H9 (cell line): ENCODE measurements at regions not wholly inside any gene's neighbourhood (a gene's known extent, or its start where the extent isn't known, plus 50 kb on each side); places are given as distances from the start of the nearest gene placed in this dataset.
"Not testable (repeated sequence)": the region's sequence is repeated elsewhere in the genome, so short reads cannot be mapped to it uniquely, and the experiment has no call there.

Source experiments
- DNase-seq: peaks from one replicate; pipeline ENCODE4 v3.0.0-alpha.2; 2017
- H2AFZ ChIP-seq: one replicate; pipeline ENCODE4 v1.6.1; 2013; ENCODE audit warnings: mild to moderate bottlenecking, low read length, control low read depth, moderate library complexity
- H2AK5ac ChIP-seq: 2 replicates; pipeline ENCODE4 v1.6.1; 2013; ENCODE audit warnings: low read length, control low read depth, mixed read lengths; ENCODE audit not compliant: insufficient read length
- H2BK120ac ChIP-seq: one replicate; pipeline ENCODE4 v1.6.1; 2013; ENCODE audit warnings: low read depth, mild to moderate bottlenecking, low read length, control low read depth, inconsistent platforms; ENCODE audit not compliant: poor library complexity, severe bottlenecking
- H2BK12ac ChIP-seq: 2 replicates; pipeline ENCODE4 v1.6.1; 2013; ENCODE audit warnings: low read length, control low read depth, mixed read lengths, low read depth; ENCODE audit not compliant: insufficient read length
- H2BK15ac ChIP-seq: 2 replicates; pipeline ENCODE4 v1.6.1; 2013; ENCODE audit warnings: low read depth, low read length, control low read depth
- H2BK20ac ChIP-seq: one replicate; pipeline ENCODE4 v1.6.1; 2013; ENCODE audit warnings: low read depth, mild to moderate bottlenecking, low read length, control low read depth, inconsistent platforms; ENCODE audit not compliant: poor library complexity, severe bottlenecking
- H2BK5ac ChIP-seq: 2 replicates; pipeline ENCODE4 v1.6.1; 2013; ENCODE audit warnings: low read length, control low read depth, mixed read lengths; ENCODE audit not compliant: insufficient read length
- H3K14ac ChIP-seq: 2 replicates; pipeline ENCODE4 v1.6.1; 2013; ENCODE audit warnings: low read length, control low read depth; ENCODE audit not compliant: insufficient read depth
- H3K18ac ChIP-seq: 2 replicates; pipeline ENCODE4 v1.6.1; 2013; ENCODE audit warnings: low read depth, mild to moderate bottlenecking, mixed read lengths, low read length, control low read depth; ENCODE audit not compliant: insufficient read length
- H3K23ac ChIP-seq: 2 replicates; pipeline ENCODE4 v1.6.1; 2013; ENCODE audit warnings: low read length, control low read depth, mixed read lengths, low read depth; ENCODE audit not compliant: insufficient read length
- H3K23me2 ChIP-seq: 2 replicates; pipeline ENCODE4 v1.6.1; 2013; ENCODE audit warnings: low read depth, mild to moderate bottlenecking, mixed read lengths, low read length, control low read depth; ENCODE audit not compliant: insufficient read length, poor library complexity, severe bottlenecking
- H3K27ac ChIP-seq: 2 replicates; pipeline ENCODE4 v1.5.1; 2013; ENCODE audit warnings: low read length, control low read depth, mixed read lengths, low read depth; ENCODE audit not compliant: insufficient read length
- H3K27me3 ChIP-seq: 2 replicates; pipeline ENCODE4 v1.6.1; 2013; ENCODE audit warnings: low read length, control low read depth, inconsistent platforms; ENCODE audit not compliant: insufficient read depth
- H3K4ac ChIP-seq: 2 replicates; pipeline ENCODE4 v1.6.1; 2013; ENCODE audit warnings: low read depth, mild to moderate bottlenecking, control low read depth, inconsistent platforms, low read length, moderate library complexity
- H3K4me1 ChIP-seq: 2 replicates; pipeline ENCODE4 v1.6.1; 2013; ENCODE audit warnings: low read length, control low read depth, inconsistent platforms; ENCODE audit not compliant: insufficient read depth
- H3K4me2 ChIP-seq: 2 replicates; pipeline ENCODE4 v1.6.1; 2013; ENCODE audit warnings: low read length, control low read depth, mixed read lengths; ENCODE audit not compliant: insufficient read length, insufficient read depth
- H3K56ac ChIP-seq: 2 replicates; pipeline ENCODE4 v1.6.1; 2013; ENCODE audit warnings: low read depth, mild to moderate bottlenecking, mixed read lengths, low read length, control low read depth; ENCODE audit not compliant: insufficient read length
- H3K79me1 ChIP-seq: 2 replicates; pipeline ENCODE4 v1.6.1; 2013; ENCODE audit warnings: low read depth, mild to moderate bottlenecking, moderate library complexity, low read length, control low read depth, inconsistent platforms; ENCODE audit not compliant: insufficient read depth, poor library complexity, severe bottlenecking
- H3K79me2 ChIP-seq: 2 replicates; pipeline ENCODE4 v1.6.1; 2013; ENCODE audit warnings: low read length, control low read depth, inconsistent platforms; ENCODE audit not compliant: insufficient read depth
- H3K9ac ChIP-seq: 2 replicates; pipeline ENCODE4 v1.6.1; 2013; ENCODE audit warnings: low read length, control low read depth, mixed read lengths; ENCODE audit not compliant: insufficient read length; ENCODE audit errors: extremely low read depth
- H3K9me3 ChIP-seq: one replicate; pipeline ENCODE4 v1.6.1; 2013; ENCODE audit warnings: low read depth, low read length, inconsistent platforms; ENCODE audit not compliant: control insufficient read depth
- H3T11ph ChIP-seq: one replicate; pipeline ENCODE4 v1.6.1; 2013; ENCODE audit warnings: mild to moderate bottlenecking, low read length, control low read depth, inconsistent platforms
- H4K20me1 ChIP-seq: one replicate; pipeline ENCODE4 v1.6.1; 2013; ENCODE audit not compliant: control insufficient read depth, insufficient read length, insufficient read depth
- H4K5ac ChIP-seq: 2 replicates; pipeline ENCODE4 v1.6.1; 2013; ENCODE audit warnings: low read depth, mild to moderate bottlenecking, mixed read lengths, low read length, control low read depth; ENCODE audit not compliant: insufficient read length
- H4K8ac ChIP-seq: replicated peaks from 2 replicates; pipeline ENCODE4 v1.6.1; 2013; ENCODE audit warnings: low read length, control low read depth, mixed read lengths, low read depth; ENCODE audit not compliant: insufficient read length
- H4K91ac ChIP-seq: 2 replicates; pipeline ENCODE4 v1.6.1; 2013; ENCODE audit warnings: low read depth, mild to moderate bottlenecking, moderate library complexity, mixed read lengths, low read length, control low read depth; ENCODE audit not compliant: insufficient read length
- H3K27ac Mint-ChIP-seq, 3 experiments: 2 replicates in 2 of 3; 3 replicates in 1 of 3; pipeline ENCODE4 v1.8.0; 2020 to 2021; ENCODE audit warnings: mixed read lengths in 3 of 3, mild to moderate bottlenecking in 1 of 3, moderate library complexity in 1 of 3
- H3K27me3 Mint-ChIP-seq: 2 replicates; pipeline ENCODE4 v1.8.0; 2021; ENCODE audit warnings: low read depth, mild to moderate bottlenecking, moderate library complexity, mixed read lengths
- H3K36me3 Mint-ChIP-seq, 3 experiments: 2 replicates in 2 of 3; 3 replicates in 1 of 3; pipeline ENCODE4 v1.8.0; 2020 to 2021; ENCODE audit warnings: low read depth in 3 of 3, mixed read lengths in 3 of 3; ENCODE audit not compliant: insufficient read depth in 1 of 3
- H3K4me1 Mint-ChIP-seq, 2 experiments: 2 replicates each; pipeline ENCODE4 v1.8.0; 2020; ENCODE audit warnings: mixed read lengths in 2 of 2
- H3K4me3 Mint-ChIP-seq, 2 experiments: 2 replicates in 1 of 2; 3 replicates in 1 of 2; pipeline ENCODE4 v1.8.0; 2020 to 2021; ENCODE audit warnings: mild to moderate bottlenecking in 2 of 2, mixed read lengths in 2 of 2, moderate library complexity in 1 of 2
- H3K9me3 Mint-ChIP-seq, 2 experiments: 2 replicates in 1 of 2; 3 replicates in 1 of 2; pipeline ENCODE4 v1.8.0; 2020; ENCODE audit warnings: mild to moderate bottlenecking in 2 of 2, mixed read lengths in 2 of 2, moderate library complexity in 1 of 2
- WGBS: extraction: QIAGEN DNeasy Blood & Tissue Kit; methylation state at CpG from one replicate; pipeline ENCODE4 v1.1.7; 2013; ENCODE audit warnings: missing lambda C conversion rate, low lambda C conversion rate, mixed read lengths; ENCODE audit not compliant: insufficient read length; ENCODE audit errors: extremely low coverage; 5-methylcytosine and 5-hydroxymethylcytosine counted together
- TF ChIP-seq, protein P1 (sequence below): fragments of 200-600 bp; sonication (generic); conservative IDR thresholded peaks from 3 replicates; pipeline ENCODE4 v1.8.0; 2021; ENCODE audit warnings: antibody characterized with exemption, mild to moderate bottlenecking

DNA sequence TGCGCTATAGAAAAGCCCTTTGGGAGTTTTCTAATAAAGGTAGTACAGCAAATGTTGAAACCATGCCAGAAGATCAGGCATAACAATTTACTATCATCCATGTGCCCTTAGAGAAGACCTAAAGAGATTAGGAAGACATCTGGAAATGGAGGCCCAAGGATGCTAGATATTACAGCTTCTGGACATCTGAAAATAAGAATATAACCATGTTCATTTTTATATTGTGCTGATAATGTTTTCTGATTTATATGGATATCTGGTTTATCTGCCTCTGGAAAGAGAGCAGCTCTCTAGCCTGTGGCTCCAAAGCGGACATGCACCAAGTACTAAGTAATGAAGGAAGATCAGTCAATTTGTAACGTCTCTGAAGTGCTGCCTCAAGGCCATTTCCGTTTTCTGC lies 478.0 kb upstream of the DDX18 start:
- Mint-ChIP-seq H3K27me3 (no peaks in the 10 kb centered on the region), H3K9me3 (no peaks in the 10 kb centered on the region), H3K27ac (no peak overlapping the region), H3K4me1 (no peaks in the 10 kb centered on the region), H3K4me3 (no peak overlapping the region), H3K36me3 (peaks cover 0 to 2% (median 0%) of the 10 kb centered on the region in 3 experiments; a peak in 1 of 7 replicates)
- Histone ChIP-seq H3K9ac (no peak overlapping the region), H2AK5ac (no peak overlapping the region), H3K23me2 (no peaks in the 10 kb centered on the region), H2BK5ac (no peak overlapping the region), H4K5ac (no peak overlapping the region), H4K8ac (no peak overlapping the region), H4K20me1 (no peaks in the 10 kb centered on the region), H2BK20ac (no peak overlapping the region), H3K27ac (no peak overlapping the region), H3K4me2 (no peak overlapping the region), H3K4me1 (no peaks in the 10 kb centered on the region), H3K9me3 (no peaks in the 10 kb centered on the region), H2AFZ (no peak overlapping the region), H3K56ac (no peak overlapping the region), H3K18ac (no peak overlapping the region), H2BK12ac (no peak overlapping the region), H3T11ph (no peak overlapping the region), H4K91ac (no peak overlapping the region), H3K79me2 (no peaks in the 10 kb centered on the region), H3K4ac (no peak overlapping the region), H2BK15ac (no peak overlapping the region), H3K27me3 (no peaks in the 10 kb centered on the region), H2BK120ac (no peak overlapping the region), H3K14ac (no peak overlapping the region), H3K79me1 (no peaks in the 10 kb centered on the region), H3K23ac (no peak overlapping the region)
- no peak for DNase-seq
- TF ChIP-seq, protein P1, sequence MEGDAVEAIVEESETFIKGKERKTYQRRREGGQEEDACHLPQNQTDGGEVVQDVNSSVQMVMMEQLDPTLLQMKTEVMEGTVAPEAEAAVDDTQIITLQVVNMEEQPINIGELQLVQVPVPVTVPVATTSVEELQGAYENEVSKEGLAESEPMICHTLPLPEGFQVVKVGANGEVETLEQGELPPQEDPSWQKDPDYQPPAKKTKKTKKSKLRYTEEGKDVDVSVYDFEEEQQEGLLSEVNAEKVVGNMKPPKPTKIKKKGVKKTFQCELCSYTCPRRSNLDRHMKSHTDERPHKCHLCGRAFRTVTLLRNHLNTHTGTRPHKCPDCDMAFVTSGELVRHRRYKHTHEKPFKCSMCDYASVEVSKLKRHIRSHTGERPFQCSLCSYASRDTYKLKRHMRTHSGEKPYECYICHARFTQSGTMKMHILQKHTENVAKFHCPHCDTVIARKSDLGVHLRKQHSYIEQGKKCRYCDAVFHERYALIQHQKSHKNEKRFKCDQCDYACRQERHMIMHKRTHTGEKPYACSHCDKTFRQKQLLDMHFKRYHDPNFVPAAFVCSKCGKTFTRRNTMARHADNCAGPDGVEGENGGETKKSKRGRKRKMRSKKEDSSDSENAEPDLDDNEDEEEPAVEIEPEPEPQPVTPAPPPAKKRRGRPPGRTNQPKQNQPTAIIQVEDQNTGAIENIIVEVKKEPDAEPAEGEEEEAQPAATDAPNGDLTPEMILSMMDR = no peak
- no CpG with 5 or more reads among the region's 4 CpGs for WGBS

DNA sequence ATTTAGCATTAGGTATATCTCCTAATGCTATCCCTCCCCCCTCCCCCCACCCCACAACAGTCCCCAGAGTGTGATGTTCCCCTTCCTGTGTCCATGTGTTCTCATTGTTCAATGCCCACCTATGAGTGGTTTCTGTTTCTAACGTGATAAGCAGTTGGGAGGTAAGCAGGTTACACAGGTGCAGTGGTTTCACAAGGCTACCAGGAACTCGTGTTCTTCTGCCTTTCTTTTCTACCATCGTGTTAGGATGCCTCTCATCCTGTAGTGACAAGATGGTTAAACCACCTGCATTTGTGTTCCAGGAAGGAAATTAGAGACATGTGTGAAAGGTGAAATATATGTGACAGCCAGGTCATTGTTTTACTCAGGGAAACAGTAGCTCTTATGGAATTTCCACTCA lies 476.5 kb upstream of the DDX18 start:
- H3K23ac ChIP-seq = not testable (repeated sequence)

More for the DNA sequence above, 476.5 kb upstream of the DDX18 start:
- not testable (repeated sequence) for H3K27me3 Mint-ChIP-seq, H3K27ac Mint-ChIP-seq, H3K4ac ChIP-seq, H2BK15ac ChIP-seq, H3K4me1 Mint-ChIP-seq, H3K9ac ChIP-seq, H3K27me3 ChIP-seq, DNase-seq, H4K5ac ChIP-seq, H3K4me1 ChIP-seq, H4K20me1 ChIP-seq, H4K8ac ChIP-seq, H2AFZ ChIP-seq, H3K23me2 ChIP-seq, H3K14ac ChIP-seq, H3T11ph ChIP-seq, H2AK5ac ChIP-seq, H2BK12ac ChIP-seq, H3K4me3 Mint-ChIP-seq, H2BK20ac ChIP-seq, H2BK120ac ChIP-seq, H3K79me1 ChIP-seq, H3K79me2 ChIP-seq, H3K9me3 ChIP-seq, H3K27ac ChIP-seq, H4K91ac ChIP-seq, H3K4me2 ChIP-seq, H3K18ac ChIP-seq, H2BK5ac ChIP-seq, H3K9me3 Mint-ChIP-seq, H3K36me3 Mint-ChIP-seq, H3K56ac ChIP-seq
- no CpG with 5 or more reads among the region's 3 CpGs for WGBS
